Muscle of back (tissue), 3 donors: ENCODE measurements at regions not wholly inside any gene's neighbourhood (a gene's known extent, or its start where the extent isn't known, plus 50 kb on each side); places are given as distances from the start of the nearest gene placed in this dataset.

Source experiments
- DNase-seq, 3 donors: peaks; one replicate each; pipeline versions ENCODE4 v3.0.0 to v3.0.0-alpha.2; 2013

DNA sequence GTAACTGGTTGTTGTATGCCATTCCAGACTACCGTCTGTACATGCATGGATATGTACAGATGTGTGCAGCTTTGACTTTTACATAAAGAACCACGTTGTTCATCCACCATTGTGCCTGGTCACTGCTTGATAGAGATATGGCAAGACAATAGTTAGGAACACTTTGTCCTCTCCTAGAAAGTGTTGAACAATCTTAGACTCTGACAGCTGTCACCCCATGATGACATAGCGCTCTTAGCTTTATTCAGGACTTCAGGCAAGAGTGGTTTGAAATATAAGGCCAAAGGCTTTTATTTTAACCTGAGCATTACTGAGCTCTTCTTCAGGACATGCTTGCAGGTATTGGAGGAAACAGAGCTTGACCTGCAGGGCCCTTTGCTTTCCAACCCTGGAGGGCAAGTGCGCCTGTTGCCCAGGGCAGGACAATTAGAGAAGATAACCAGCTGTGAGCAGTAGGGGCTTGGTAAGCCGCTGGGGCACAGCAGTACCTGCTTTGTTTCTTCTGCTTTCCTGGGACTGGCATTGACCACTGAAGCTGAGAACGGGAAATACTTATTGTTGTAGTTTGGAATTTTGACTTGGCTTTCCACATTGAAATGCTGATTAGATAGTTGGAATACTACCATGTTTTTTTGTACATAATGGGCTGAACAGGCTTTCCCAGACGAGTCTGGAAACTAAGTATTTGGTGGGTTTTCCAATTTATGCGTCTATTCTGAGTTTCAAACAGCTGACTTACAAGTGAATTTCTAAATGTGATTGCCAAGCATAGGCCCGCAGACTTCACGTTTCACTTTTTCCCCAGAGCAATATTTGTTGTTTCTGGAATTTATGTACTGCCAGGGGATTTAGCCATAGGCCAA, 51.1 kb downstream of the GARRE1 start:
- DNase-seq: peak in 2 of 3 donors; percentile 54 to 67

DNA sequence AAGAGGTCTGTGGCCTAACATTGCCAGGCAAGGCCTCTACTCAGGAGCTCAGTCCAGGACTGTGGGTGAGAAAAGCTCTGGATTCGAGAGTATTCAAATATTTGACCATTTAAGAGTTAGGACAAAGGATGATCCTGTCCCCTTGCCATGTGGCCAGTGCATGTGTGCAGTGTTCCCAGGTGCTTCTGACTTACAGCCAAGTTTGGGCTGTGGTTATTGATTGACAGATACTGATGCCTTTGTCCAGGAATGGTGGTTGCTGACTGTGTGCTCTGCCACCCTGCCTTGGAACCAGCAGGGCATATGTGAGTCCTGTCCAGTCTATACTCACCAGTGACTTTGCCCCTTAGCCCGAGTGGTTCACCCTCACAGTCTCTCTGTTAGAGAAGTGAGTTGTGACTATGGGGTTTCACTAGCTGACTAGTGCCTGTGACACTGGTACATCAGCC, 51.9 kb downstream of the GARRE1 start:
- DNase-seq: no peak

DNA sequence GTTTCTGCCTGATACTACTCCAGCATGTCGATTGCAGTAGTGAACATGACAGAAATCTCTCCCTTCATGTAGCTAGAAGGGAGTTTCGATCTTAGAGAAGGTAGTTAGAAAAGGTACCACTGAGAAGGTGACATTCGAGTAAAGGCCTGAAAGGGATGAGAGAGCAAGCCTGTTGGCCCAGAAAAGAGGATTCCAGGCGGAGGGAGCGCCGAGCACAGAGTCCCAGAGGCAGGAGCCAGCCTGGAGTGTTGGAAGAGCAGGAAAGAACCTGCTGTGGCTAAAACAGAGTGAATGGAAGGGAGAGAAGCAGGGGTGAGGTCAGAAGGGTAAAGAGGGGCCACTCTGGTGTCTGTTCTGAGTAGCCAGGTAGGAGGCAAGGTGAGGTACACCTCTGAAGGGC, 52.5 kb downstream of the GARRE1 start:
- DNase-seq: no peak

DNA sequence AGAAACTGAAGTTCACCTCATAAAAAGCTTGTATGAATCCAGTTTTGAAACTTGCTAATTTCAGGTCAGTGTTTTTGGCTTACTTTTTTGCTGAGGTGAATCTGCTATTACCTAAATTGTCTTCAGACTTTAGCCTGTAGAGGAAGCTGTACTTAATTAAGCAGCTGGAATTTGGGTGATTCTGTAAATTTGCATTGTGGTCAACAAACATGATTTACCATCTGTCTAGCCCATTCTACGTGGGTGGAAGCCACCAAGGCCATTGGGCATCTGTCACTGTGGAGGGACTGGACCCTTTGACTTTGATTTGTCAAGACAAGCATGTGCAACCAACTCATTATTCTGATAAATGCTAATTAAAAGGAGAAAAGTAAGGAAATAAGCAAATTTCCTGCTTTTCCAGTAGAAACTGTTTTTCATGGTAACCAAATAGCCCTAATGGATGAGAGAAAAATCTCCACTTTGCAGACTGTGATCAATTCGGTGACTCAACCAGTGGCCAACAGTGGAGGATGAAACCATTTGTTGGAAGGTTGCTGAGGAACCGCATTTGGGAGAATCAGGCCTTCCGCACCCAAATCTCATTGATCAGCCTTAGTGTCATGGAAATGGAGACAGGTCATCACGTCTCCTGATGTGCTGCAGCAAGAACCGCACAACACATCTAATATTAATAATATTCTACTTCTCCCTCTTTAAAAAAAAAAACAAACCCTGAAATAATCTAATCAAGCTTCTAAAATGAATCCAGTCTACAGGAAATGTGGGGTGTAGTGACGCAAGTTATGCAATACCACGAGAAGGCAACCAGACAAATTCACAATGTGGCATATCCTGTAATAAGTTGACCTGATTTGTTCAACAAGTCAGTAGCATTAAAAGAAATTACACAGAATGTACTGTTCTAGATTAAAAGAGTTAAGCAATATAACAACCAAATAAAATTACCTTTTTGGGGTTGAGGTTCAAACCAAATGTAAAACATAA, 54.3 kb downstream of the GARRE1 start:
- DNase-seq: no peak

DNA sequence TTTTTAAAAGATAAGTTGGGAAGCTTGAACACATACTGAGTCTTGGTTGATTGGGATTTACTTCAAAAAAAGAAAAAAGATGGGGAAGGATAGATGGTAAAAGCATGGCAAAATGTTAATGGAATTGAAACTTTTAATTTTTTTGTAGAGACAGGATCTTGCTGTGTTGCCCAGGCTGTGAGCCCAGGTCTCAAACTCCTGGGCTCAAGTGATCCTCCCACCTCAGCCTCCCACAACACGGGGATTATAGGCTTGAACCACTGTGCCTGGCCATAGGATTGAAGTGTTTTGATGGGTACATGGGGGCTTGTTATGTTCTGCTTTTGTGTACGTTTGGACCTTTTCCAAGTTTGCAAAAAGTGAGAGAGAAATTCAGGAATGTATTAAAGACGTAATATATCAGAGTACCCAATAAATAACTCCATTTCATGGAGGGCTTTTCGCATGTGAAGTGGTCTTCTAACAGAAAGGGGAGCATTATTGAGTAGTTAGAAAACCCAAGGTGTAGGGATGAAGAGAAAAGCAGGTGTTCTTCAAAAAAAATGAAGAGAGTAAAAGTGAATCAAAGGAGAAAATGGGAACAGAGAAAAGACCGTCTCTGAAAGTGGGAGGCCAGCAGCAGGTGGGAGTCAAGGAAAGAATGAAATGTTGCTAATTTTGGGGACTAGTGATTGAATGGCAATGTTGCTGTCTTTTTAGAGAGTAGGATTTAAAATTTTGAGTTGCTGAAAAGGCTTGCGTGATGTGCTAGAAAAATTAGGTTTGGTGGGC, 55.2 kb downstream of the GARRE1 start:
- no peak for DNase-seq

DNA sequence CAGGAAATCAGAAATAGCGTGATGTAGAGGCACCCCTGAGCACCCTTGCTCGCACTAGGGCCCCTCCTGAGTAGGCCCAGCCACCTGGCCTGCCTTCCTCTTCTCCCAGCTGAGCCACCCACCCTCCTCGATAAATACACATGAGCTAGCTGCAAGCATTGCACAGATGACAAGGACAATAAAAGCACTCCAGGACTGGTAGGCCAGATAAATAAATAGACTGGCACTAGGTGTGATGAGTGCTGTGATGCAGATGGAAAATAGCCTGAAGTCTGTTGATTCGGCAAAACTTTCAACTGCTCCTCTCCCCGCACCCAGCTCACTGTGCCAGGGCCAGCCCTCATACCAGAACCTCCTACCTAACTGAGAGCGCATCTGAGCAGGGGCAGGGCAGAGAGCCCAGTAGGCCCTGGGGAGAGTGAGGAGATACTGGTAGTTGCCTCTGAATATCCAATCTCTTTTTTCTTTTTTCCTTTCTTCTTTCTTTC, 54.5 kb upstream of the GPI start:
- DNase-seq: no peak

DNA sequence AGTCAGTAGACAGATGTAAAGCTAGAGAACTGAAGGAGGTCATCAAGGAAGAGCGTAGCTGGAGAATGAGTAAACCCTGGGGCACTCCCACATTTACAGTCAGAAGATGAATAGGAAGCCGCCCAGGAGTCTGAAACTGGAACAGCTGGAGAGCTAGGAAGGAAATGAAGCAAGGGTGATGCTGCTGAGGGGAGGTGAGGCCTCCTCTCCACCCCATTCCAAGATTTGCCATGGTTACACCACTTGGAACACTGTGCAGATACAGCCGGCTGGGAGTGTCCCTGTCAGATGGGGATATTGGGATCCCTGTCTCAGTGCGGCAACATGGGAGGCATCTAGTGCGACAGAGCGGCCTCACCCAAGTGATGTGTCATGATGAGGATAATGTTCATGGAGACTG, 51.8 kb upstream of the GPI start:
- peak in 1 of 3 donors; percentile 9 for DNase-seq

DNA sequence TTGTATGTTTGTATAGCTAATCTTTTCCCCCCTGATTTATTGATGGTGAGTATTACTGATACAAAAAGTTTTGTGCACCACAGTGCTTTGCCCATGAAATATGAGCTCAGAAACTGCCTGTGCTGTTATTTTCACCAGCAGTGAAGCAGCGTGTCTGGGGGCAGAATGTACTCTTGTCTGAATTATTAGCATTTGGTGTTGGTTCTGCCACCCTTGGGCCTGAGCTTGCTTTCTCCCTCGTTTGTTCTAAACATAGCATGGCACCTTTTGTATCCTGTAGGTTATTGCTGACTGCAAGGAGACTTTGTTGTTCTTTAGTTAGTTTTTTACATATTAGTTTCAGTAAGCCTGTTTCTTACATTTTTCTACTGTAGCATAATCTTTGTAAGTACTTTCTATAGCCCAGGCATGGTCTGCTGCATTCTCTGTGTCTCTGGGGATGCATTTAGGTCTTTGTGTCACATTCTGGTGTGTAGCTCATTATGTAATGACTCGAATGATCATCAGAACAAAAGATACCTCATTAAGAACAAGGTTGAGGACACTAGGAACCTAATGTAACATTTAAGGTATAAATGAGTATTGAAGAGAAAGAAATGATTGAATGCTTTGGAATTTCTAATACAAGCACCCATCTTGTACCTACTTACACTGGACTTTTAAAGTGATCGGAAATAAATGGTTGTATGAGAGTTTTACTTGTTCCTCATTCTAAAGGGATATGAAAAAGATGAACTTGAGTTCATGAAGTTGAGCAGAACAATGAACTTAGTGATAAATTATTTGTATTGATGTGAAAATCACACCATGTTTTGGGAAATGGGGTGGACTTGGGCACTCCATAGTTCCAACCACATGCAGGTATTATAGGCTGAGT, 50.3 kb upstream of the GPI start:
- no peak for DNase-seq
